GM19240 (cell line): ENCODE measurements at regions not wholly inside any gene's neighbourhood (a gene's known extent, or its start where the extent isn't known, plus 50 kb on each side); places are given as distances from the start of the nearest gene placed in this dataset.

Source experiments
- DNase-seq: peaks from one replicate; pipeline ENCODE4 v3.0.0; 2011; ENCODE audit warnings: low spot score; ENCODE audit not compliant: insufficient read length

DNA sequence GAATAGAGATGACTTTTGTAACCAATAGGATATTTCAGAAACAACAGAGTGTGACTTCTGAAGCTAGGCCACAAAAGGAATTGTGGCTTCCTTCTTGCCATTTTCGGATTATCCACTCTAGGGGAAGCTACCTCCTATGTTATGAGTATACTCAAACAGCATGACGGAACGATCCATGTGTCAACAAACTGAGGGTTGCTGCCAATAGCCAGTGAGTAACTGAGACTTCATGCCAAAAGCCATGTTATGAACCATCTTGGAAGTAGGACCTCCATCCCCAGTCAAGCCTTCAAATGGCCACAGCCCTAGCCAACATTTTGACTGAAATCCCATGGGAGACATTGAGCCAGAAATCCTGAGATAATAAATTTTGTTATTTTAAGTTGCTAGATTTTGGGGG, 69.0 kb upstream of the IL6 start:
- DNase-seq = no peak

DNA sequence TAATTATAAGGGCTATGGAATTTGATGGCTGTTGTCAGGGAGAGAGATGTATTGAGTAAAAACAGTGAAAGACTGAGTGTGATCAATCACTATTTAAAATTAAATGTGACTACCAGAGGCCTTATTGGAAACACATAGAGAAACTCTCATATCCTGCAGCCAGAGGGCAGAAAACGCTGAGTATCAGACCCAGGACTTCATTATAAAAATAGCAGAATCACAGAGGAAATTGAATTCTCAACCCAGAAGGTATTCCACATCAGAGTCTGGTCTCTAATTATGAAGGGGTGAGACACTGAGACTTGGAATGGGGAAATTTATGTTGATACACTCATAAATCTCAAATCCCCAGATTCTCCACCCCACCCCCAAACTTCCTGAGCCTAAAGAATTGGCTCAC, 69.5 kb upstream of the IL6 start:
- no peak for DNase-seq

DNA sequence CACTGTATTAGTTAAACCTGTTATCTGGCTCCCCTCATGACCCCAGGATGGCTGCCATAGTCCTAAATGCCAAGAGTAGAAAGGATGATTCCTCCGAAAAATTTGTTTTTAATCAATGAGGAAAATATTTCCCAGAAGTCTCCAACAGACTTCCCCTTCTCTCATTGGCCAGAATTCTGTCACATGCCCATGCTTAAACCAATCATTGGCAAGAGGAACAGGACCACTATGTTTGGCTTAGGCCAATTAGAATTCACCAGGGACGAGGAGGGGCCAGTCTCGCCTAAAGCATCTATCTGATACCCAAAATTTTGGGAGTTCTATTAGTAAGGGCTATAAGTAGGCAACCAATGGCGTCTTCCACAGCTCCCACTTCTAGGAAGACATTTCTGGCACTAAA, 71.2 kb upstream of the IL6 start:
- DNase-seq = no peak

DNA sequence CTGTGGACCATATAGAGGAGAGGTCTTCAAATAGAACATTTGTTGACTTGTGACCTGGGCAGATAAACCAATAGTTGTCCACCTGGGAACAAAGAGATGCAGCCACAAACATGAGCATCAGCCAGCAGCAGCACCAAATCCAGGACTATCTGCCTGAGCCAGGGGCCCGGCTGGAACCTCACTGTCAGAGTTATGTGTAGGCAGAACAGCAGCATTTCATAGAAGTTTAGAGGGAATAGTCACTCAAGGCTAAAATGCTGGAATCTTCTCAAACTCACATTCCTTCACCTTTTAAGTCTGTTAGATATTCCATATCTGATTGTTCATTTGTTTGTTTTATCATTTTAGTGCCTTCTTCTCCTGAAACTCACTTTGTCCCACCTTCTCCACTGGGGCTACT, 72.2 kb upstream of the IL6 start:
- DNase-seq = no peak

DNA sequence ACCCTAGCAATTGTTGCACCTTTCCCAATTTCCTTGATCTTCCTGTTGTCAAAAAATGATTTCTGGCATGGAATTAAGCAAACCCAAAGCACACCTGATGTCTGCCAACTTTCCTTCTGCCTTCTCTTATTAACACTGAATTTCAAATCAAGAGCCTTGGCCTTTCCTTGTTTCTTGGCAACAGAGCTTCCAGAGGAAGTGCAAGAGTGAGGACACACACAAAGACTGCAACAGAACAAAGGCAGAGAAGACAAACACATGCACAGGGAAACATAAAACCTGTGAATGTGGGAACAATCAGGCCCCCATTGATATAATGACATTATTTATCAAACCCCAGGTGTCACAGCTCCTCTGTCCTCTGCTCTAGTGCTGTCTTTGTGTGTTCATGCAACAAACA, 73.0 kb upstream of the IL6 start:
- DNase-seq = no peak

DNA sequence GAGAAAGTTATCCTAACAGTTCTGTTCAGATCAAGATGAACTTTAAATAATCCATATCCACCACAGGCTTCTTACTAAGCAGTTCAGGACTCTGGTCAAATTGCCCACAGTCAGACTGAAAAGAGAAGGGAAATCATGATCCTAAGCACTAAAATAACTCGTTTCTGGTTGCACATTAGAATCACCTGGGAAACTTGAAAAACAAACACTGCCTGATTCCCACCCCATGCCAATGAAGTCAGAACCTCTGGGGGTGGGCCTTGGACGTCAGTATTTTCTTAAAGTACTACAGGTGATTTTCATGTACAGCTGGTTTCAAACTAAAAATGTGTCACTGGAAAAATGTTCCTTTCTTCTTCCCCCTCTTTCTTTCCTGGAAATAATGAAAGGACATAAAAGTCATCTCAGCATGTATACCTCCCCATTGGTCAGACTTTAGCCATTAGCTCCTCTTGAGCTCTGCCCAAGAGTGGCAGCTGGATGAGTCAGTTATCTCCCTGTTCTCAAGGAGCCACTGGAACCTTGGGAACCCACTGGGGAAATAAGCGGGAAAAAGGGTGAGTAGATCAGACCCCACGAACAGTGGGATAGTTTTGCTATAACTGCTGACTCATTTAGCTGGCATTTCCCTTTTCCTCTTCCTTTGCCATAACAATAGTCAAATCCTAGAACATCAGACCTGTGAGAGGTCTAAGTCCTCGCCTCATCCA, 75.3 kb upstream of the IL6 start:
- no peak for DNase-seq

DNA sequence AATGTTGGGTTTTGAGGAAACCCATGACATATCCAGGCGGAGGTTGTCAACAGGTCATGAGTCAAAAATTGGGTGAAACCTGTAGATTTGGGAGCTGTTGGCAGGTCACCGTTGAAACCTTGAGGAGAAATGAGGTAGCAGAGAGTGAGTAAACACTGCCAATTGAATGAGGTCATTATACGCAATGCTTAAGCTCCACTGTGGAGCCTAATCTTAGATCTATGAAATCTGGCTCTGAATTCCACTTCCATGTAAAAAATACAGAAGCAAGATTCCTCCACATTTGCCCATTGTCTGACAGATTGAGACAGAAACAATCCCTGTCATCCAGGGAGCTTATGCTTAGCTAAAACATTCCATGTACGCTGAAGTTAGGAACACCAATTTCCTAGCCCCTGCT, 76.0 kb upstream of the IL6 start:
- DNase-seq = no peak

DNA sequence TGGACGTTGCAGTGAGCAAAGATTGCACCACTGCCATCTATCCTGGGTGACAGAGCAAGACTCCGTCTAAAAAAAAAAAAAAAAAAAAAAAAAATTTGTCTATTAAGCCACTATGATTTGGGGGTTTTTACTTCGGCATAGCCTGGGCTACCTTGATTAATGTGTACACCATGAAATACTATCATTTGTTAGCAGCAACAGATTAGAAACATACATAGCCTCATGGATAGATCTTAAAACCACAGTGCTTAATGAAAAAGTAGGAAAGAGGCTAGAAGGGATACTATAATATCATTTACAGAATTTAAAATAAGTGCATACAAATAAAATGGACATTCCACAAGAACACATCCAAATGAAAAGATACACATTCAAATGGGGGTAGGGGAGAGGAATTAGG, 77.3 kb upstream of the IL6 start:
- DNase-seq = no peak

DNA sequence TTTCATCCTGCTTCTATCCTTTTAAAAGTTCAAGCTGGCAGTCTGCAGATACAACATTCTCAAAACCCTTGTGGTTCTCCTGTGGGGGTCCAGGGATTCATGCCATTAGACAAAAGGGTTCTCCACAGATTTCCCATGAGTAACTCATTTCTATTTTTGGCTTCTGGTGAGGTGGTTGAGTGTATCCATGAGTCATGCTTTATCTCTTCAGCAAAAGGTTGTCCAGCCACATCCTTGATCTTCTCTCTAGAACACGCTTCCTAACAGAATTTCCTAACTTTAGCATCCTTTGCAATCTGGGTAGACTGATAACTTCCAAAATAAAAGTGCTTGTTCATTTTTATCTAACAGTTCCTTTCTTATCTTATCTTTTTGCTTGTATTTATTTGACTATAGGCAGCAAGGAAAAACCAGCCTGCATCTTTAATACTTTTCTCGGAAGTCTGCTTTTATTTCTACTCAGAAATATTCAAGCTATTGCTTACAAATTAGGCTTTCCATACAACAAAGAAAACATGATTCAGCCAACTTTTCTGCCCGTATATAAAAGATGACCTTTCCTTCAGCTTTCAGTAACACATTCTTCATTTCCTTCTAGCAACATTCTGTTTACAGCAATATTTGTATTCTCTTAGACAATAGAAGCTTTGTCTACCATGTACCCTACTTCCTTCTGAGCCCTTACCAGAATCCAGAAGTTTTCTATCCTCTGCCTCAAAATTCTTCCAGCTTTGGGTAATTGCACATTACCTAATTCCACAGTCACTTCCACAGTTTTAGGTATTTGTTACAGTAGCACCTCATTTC, 79.3 kb upstream of the IL6 start:
- no peak for DNase-seq

DNA sequence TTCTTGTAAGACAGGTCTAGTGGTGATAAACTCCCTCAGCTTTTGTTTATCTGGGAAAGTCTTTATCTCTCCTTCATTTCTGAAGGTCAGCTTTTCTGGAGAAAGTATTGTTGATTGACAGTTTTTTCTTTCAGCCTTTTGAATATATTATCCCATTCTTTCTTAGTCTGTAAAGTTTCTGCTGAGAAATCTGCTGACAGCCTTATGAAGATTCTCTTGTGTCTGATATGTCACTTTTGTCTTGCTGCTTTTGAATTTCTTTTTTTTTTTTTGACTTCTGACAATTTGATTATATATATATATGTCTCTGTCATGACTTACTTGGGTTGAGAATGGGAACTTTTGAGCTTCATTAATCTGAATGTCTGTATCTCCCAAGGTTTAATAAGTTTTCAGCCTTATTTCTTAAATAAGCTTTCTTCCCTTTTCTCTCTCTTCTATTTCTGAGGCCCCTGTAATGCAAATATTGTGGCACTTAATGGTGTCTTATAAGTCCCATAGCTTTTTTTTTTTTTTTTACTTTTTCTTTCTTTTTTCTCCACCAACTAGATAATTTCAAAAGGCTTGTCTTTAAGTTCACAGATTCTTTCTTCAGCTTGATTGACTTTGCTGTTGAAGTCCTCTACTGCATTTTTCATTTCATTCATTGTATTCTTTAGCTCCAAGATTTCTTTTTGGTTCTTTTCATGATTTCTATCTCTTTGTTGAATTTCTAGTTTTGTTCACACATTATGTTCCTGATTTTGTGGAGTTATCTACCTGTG, 81.4 kb upstream of the IL6 start:
- DNase-seq = no peak

DNA sequence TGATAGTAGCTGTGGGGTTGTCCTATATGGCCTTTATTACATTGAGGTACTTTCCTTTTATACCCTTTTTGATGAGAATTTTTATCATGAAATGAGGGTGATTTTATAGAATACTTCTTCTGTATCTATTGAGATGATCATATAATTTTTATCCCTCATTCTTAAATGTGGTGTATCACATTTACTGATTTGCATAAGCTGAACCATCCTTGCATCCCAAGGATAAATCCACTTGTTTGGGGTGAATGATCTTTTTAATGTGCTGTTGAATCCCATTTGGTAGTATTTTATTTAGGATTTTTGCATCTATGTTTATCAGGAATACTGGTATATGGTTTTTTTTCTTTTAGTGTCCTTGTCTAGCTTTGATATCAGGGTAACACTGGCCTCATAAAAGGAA, 84.5 kb upstream of the IL6 start:
- no peak for DNase-seq

DNA sequence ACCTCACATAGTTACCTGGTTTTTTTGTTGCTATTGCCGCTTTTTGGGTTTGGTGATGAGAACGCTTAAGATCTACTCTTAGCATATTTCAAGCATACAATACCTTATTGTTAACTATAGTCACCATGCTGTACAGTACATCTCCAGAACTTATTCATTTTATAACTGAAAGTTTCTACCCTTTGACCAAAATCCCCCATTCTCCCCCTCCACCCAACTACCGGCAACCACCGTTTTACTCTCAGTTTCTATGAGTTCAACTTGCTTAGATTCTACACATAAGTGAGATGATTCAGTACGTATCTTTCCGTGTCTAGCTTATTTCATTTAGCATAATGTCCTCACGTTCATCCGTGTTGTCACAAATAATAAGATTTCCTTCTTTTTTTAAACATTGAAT, 86.7 kb upstream of the IL6 start:
- DNase-seq = no peak

DNA sequence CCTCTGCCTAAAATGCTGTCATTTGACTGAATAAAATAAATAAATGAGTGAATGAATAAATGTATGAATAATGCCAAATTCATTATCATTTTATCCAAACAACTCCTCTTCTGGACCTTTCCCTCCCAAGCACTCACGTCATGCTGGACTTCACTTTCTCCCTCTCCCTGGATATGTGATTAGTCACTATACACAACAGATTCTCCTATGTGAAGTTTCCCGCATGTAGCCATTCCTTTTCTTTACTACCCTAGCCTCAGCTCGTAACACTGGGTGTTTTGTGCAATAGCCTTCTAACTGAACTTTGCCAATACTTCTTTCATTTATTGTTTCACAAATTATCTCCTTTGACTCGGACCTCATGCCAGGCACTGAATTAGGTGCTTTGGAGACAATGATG, 87.6 kb upstream of the IL6 start:
- no peak for DNase-seq

DNA sequence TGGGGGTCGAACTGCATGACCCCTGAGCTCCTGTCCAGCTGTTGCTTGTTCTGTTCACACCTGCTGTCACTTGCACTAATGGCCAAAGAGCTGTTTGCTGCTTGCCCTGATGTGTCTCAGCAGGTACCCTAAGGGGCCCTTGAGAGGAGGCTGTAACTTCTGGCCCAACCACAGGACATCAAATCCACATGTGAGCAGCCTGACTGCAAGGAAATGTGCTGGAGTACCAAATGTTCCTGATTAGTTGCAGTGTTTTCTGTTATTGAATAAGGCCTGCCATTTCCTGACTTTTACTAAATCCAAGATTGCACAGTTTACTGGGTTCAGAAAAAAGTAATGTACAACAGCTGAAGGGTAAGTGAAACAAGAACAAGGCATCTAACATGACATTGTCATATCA, 91.7 kb upstream of the IL6 start:
- DNase-seq = no peak

DNA sequence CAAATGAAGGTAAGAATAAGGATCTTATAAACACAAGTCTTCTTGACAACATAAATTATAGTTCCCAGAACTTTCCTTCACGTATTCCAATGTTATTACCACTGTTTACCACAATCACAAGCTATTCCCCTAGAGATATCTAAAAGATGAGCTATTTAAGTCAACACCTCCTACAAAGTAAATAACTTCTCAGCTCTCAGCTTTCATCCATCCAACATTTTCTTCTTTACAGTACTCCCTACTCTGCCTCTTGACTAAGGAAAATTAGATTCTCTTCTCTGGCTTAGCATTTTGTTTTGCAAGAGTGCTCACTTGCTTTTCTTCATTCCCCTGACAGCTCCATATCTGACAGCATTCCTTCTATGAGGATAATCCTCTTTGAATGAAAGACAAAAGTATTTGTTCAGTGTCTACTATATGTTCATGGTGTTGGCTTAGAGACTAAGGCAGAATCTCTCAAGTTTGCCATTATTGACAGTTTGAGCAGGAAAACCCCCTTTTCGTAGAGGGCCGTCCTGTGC, 93.0 kb upstream of the IL6 start:
- DNase-seq = no peak

DNA sequence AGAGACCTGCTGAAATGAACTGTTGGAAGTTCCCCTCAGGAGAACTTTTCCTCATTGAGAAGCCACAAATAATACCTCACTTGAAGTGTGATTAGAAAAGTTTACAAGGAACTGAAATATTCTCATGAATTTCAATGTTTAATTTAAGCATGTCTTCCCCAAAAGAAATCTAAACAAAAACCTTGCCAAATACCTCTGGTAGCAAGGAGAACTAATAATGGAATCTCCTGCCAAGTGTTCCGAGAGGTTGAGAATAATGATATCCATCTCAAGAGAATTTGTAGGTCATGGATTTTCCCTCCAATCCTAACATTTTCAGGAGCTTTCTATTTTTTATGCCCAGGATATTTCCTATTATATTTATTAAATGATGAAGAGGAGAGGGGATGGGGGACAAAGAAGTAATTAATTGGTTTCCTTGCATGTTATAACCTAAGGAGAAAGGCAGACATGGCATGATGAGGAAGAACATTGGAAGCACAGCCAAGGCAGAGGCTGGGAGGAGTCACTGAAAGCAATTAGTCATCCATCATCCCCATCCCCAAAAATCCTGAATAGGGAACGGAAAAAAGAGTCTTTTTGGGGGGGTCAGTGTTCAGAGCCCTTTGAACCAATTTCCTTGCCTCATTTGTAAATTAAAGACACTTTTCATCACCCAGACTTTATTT, 93.6 kb upstream of the IL6 start:
- DNase-seq = no peak

DNA sequence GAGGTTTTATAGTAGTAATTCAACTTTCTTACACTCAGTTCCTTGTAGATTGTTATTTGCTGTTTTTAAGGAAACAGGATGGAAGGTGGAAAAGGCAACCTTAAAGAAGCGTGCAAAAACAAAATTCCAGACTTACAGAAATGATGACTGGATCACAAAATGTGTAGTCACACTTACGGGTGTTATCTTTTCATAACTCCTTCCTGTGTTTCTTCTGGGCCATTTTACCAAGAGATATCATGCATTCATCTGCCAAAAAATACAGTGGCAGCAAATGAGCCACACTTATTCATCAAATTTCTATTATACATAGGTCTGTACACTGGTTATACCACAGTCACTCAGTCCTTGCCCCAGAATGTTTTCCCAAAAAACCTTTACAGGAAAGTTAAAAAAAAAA, 94.3 kb upstream of the IL6 start:
- DNase-seq = no peak

DNA sequence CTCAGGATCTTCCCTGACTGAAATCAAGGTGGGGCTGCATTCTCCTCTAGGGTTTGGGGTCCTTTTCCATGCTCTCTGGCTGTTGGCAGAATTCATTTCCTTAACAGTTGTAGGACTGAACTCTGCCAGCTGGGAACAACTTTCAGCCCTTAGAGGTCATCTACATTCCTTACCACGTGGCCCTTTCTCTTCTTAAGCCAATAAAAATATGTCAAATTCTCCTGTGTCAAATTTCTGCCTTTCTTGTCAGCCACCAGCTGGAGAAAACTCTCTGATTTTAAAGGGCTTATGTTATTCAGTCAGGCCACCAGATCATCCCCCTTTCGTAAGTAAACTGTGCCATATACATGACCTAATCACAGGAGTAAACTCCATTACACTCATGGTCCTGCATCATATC, 95.3 kb upstream of the IL6 start:
- DNase-seq = no peak

DNA sequence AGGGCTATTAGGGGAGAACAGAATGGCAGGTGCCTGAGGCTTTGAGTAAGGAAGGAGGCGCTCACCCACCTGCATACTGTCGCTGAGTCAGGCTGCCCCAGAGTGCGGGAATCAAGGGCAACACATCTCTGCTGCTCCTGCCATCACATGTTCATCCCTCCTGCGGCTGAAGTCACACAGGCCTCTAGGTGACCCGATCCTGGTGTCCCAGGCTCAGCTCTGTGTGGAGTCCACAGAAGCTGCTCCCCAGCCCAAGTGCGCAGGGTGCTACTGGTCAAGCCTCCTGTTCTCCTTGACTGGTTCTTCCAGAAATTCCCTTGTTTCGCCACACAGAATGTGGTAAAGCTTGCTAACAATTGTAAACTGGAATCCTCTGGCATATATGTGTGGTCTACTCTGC, 96.9 kb upstream of the IL6 start:
- no peak for DNase-seq

DNA sequence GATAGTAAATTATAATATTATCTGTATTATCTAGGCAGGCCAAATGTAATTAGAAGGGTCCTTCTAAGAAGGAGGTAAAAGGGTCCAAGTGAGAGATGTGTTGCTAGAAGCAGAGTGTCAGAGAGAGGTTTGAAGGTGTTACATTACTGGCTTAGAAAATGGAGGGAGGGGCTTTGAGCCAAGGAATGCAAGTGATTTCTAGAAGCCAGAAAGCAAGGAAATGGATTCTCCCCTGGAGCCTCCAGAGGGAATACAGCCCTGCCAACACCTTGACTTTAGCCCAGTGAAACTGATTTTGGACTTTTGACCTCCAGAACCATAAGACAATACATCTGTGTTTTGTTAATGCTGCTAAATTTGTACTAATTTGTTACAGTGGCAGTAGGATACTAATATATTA, 97.9 kb upstream of the IL6 start:
- DNase-seq = no peak

DNA sequence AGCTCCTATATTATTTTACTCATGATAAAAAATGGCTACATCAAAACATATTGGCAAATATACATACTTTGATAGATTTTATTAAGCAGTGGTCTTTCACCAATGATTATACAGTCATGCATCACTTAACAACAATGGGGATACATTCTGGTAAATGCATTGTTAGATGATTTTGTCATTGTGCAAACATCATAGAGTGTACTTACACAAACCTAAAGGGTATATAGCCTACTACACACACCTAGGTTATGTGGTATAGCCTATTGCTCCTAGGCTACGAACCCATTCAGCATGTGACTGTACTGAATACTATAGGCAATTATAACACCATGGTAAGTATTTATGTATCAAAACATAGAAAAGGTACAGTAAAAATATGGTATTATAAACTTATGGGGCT, 98.9 kb upstream of the IL6 start:
- DNase-seq = no peak

DNA sequence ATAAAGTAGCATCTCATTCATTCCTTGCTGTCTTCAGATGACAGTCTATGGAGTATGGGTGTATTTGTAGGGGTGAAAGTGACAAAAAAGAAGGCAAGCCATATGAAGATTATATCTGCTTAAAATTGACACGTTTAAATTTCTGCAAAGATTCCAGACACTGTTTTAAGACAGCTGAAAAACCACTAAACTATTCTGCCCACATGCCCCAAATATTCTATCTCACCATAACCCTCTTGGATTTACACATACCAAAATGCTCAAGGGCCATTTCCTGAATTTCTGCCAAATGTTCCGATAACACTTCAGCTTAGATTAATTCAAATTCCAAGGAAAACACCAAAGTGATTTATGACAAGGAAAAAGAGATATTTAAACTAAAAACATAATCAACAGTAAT, 99.9 kb upstream of the IL6 start:
- no peak for DNase-seq
